ENCODE measurements at regions not wholly inside any gene's neighbourhood (a gene's known extent, or its start where the extent isn't known, plus 50 kb on each side); places are given as distances from the start of the nearest gene placed in this dataset.

DNA sequence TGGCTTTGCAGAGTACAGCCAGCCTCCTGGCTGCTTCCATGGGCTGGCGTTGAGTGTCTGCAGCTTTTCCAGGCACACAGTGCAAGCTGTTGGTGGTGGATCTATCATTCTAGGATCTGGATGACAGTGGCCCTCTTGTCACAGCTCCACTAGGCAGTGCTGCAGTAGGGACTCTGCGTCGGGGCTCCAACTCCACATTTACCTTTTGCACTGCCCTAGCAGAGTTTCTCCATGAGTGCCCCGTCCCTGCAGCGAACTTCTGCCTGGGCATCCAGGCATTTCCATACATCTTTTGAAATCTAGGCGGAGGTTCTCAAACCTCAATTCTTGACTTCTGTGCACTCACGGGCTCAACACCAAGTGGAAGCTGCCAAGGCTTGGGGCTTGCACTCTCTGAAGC, 1697.3 kb upstream of the MIR17HG start:
- no peak for TF ChIP-seq GATA2 (IDR thresholded peaks at IDR 0.05; ENCODE audit: low read depth, low read length)
- TF ChIP-seq GATA3 (IDR thresholded peaks at IDR 0.05; ENCODE audit: low read depth, low read length): no peak

Measured in SH-SY5Y (cell line).